Stimulated activated CD4-positive, alpha-beta T cell treated with anti-CD3 and anti-CD28 coated beads, TNF-alpha, amount 100 ng/mL, for 4 hours (primary cell): ENCODE measurements at regions not wholly inside any gene's neighbourhood (a gene's known extent, or its start where the extent isn't known, plus 50 kb on each side); places are given as distances from the start of the nearest gene placed in this dataset.
"Not testable (repeated sequence)": the region's sequence is repeated elsewhere in the genome, so short reads cannot be mapped to it uniquely, and the experiment has no call there.

Source experiments
- DNase-seq, 3 experiments: peaks; one replicate each; pipeline ENCODE4 v3.0.0-alpha.2; 2020; ENCODE audit warnings: low read depth in 3 of 3

DNA sequence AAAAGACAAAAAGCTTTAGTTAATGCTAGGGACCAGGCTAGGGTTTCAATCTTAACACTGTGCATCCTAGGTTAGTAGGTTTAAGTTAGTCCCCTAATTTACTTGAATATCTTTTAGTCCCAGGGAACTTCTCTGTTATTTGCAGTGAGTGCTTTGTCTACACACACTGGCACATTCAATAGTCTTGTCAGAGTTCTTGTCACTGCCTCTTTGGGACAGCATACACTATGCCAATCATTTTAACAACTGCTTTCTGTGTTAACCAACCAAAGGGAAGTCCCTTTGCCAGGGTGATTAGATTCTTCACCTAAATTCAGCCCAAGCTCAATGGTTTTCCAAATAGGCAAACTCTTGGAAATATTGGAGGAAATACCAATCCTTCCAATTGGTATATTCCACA is 221.8 kb upstream of the IGFBP7 start:
- no peak for DNase-seq

DNA sequence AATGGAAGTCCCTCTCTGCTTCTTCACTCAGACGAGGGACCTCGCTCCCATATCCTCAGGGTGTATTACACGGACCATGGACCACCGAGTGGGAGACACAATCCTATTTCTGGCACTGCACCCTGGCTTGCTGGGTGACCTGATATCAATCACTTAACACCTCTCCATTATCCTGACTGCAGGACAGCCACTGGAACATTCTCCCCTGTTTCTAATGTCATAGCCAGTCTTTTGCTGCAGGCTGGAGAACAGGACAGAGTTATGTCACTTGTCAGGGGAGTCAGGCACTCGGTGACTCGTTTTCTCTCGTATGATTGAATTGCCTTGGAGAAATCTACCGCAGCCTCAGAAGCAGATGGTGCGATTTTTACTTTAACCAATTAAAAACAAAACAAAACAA is 219.1 kb upstream of the IGFBP7 start:
- no peak for DNase-seq

DNA sequence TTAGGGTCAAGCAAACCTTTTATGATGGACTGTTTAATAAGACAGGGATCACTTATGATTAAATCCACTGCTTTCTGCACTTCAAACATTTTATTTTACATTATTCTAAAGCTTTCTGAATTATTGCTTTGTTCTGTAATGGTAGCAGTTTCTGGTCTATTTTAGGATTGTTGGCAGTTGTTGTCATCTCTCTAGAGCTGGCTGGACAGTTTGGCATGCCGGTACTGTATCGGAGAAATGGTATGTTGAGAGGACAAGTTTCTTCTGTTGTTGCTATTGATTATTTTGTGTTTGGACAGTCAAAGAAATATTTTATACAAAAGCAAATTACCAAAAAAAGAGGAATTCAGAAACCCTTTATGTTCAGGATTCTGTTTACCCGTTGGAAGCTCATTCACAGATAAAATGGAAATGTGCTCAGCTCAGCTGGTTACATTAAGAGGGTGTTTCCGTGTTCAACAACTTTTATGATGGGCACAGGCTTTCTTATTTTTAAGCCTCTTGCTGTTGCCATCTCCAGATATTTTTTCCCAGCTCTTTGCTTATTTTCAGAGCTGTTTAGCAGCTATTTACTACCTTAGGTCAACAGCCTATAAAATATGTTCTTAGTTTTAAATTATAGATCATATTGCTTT is 214.6 kb upstream of the IGFBP7 start:
- DNase-seq: no peak

DNA sequence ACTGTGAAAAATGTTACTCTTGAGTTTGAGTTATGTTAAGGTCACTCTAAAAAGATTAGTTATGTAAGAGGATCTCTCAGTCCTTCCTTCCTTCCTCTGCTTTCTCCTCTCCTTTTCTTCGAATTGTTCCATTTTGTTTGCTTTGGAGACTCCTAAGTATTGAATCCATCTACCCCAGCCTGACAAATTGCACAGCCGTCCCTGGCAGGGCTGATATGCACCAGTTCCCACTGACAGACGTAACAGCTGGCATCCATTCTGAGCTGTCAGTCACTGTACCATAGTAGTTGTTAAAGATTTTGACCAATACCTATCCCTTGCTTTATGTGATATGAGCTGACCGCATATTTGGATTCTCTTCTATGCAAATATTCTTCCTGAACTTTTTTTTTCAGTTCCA is 210.7 kb upstream of the IGFBP7 start:
- DNase-seq: no peak

DNA sequence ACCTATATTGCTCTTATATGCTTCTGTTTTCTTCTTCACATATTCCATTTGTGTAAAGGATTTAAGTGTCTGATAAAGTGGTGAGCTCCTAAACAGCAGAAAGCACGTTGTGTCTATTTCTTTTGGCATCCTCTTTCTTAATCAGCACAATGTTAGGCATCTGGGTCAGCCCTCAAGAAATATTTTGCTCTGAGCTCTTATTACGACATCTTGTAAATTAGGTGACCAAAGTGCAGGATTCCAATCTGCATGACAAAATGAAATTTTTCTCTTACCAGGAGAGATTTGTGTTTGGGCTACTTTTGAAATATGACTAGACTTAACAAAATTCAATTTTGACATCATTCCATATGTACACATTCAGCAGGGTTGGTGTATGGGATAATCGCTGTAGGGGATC is 210.0 kb upstream of the IGFBP7 start:
- DNase-seq: no peak

DNA sequence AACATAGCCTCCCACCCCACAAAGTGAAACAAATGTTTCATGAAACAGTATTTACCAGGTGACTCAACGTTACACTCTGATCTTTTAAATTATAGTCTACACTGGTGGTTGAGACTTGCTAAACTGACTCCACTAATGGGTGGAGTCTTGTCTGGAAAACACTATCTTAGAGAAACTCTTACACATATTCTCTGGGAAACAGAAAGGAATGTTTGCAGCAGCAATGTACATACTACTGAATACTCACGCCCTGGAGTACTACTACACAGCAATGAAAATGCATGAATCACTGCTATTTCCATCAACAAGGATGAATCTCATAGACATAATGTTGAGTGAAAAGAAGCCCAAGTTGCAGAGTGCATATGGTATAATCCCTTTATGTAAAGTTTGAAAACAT is 208.5 kb upstream of the IGFBP7 start:
- no peak for DNase-seq

DNA sequence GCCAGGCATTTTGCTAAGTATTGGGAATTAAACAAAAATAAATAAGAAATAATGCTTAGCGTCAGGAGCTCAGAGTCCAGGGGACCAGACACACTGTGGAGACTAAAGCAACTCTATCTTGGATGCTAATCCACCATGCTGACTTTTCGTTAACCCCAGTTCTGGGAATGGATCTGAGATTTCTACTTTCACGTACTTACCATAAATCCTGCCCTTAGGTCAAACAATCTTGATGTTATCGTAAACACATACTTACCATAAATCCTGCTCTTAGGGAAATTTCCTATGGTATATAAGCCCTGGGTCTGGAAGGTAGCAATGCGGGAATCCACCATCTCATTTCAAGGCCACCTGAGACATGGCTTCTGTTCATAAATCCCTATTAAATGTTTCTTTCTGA is 204.5 kb upstream of the IGFBP7 start:
- DNase-seq: no peak

DNA sequence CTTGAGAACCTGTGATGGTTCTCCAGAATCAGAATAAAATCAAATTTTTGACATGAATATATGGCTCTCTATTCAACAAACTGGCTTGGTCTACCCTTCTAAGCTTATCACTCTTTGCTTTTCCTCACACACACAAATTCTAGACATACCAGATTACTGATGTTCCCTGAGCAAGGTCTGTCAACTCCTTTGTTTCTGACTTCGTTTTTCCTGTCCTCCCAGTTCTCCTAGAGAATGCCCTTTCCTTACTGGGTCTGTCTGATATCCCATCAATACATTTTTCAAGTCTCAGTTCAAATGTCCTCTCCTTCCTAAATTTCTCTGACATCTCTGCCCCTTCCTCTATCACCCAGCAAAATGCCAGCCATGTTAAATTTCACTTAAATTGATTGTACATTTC is 202.1 kb upstream of the IGFBP7 start:
- no peak for DNase-seq

DNA sequence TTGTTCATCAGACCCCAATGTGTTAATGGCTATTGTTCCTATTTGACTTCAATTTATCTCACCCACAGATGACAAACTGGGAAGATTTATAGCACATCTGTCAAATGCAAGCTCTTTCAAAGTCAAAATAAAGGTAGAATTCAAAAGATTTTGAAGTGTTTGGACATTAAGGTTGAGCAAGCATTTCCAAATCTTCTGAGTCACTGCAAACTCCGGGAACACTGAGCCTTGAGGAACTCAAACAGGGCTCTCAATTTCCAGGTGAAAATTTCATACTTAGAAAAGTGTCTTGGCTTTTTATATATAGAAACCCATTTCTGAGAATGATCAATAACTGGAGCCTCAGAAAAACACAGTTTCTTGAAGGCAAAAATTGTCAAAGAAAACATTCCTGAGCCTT is 199.5 kb upstream of the IGFBP7 start:
- no peak for DNase-seq

DNA sequence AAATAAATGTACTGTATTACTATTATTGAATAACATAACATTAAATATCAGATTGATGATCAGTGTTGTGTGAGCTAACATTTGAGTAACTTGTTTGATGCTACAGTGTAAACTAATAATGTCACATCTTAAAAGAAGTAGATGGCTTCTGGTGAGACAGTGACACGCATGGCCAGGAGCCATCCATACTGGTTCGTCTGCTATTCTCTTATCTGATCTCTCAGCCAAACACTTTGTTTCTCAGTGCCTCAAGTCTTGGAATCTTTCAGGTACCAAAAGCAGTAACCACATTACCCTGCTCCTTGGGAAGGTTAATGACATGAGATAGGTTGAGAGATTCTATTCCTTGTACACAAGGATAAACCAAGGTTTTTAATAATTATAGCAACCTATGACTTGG is 198.1 kb upstream of the IGFBP7 start:
- DNase-seq: no peak

DNA sequence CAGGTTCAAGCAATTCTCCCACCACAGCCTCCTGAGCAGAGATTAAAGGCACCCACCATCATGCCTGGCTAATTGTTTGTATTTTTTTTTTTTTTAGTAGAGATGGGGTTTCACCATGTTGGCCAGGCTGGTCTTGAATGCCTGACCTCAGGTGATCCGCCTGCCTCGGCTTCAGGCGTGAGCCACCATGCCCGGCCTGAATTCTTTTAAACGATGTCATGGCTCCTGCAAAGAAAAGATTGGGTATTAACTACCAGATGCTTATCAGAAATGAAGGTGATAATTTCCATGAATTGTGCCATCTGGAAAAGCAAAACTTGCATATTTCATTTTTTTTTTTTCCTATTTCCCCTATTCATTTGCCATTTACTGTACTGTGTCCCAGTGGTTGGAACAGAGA is 195.7 kb upstream of the IGFBP7 start:
- no peak for DNase-seq

DNA sequence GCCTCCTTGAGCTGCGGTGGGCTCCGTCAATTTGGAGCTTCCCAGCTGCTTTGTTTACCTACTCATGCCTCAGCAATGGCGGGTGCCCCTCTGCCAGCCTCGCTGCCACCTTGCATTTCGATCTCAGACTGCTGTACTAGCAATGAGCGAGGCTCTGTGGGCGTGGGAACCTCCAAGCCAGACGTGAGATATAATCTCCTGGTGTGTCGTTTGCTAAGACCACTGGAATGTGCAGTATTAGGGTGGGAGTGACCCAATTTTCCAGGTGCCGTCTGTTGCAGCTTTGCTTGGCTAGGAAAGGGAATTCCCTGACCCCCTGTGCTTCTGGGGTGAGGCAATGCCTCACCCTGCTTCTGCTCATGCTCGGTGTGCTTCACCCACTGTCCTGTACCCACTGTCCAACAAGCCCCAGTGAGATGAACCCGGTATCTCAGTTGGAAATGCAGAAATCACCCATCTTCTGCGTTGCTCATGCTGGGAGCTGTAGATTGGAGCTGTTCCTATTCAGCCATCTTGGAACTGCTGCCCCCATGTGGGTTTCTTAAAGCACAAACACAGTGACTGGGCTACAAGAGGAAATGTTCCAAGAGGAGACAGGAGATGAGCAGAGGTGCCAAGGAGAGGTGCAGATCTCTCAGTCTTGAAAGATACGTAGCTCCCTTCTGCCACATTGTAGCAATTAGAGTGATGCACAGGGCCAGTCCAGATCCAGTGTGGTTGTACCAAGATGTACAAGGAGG is 193.0 kb upstream of the IGFBP7 start:
- DNase-seq: no peak

DNA sequence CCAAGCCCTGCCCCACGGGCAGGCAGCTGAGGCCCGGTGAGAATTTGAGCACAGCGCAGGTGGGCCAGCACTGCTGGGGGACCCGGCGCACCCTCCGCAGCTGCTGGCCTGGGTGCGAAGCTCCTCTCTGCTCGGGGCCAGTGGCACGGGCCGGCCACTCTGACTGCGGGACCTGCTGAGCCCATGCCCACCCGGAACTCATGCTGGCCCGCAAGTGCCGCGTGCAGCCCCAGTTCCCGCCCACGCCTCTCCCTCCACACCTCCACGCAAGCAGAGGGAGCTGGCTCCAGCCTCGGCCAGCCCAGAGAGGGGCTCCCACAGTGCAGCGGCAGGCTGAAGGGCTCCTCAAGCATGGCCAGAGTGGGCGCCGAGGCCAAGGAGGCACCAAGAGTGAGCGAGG is 190.1 kb upstream of the IGFBP7 start:
- not testable (repeated sequence) for DNase-seq

DNA sequence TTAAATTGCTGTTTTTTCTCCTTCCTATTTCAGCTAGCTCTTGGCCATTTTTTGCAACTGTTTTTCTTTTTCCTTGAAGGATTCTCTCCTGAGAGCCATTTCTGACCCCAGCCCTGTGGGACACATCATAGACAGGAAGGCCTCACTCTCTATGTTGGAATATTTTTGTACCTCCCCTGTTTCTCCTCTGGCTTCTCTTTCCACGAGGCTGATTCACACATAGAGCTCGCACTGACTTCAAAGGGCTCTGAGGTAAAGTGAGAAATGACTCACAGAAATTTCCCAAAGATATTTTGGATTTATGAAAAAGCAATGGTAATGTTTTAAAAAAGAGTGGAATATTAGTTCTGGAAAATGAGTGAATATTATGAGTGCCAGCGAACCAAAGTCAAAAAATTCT is 181.7 kb upstream of the IGFBP7 start:
- no peak for DNase-seq

DNA sequence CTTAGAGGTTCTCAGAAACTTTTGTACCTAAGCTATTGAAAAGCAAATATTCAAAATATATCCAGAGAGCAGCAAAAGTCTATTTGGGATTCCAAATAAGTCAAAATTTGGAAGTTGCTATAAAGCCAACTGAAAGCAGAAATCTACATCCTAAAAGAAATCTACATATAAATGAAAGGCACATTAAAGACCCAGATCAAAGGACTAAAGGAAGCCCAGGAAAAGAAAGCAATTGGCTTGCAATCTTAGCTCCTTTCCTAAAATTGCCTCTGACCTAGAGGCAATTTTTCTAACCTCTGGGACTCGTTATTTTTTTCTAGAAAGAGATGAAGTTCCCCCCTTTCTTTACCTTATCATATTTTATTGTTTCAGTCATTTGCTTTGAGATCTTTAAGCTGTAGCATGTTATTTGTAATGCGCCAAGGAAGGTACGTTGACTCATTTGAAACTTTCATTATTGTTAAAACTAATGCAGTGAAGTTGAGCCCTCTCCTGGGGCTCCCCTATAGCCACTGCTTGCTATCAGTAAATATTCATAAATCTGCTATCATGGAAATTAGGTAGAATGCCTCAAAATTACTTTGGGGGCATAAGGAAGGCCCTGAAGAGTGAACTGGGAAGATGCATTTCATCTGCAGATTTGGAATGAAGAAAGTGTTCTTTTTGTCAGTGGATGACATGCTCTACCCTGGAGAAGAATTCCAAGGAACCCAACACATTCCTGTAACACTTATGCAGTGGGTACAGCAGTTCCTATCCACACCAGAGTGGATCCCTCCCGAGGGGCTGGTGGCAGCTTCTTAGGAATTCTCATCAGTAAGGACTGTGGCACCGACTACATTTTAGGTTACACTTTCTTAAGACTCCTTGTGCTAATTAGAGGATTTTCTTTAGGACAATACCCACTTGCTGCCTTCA is 177.8 kb upstream of the IGFBP7 start:
- no peak for DNase-seq

DNA sequence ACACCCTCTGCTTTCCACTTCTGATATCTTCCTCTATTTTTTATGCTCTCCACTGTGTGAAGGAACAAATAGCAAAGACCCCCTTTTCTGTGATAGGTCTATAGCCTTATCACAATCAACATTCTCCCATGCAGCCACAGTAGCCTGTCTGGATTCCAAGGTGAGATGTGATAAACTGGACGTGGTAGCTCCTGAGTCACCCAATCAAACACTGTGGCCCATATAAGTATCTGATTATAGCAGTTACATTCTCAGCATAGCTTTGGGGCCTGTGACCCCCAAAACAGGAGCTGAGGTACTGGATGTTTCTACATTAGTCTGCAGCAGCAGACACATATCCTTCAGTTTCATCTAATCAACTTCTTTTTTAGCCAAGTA is 172.7 kb upstream of the IGFBP7 start:
- no peak for DNase-seq

DNA sequence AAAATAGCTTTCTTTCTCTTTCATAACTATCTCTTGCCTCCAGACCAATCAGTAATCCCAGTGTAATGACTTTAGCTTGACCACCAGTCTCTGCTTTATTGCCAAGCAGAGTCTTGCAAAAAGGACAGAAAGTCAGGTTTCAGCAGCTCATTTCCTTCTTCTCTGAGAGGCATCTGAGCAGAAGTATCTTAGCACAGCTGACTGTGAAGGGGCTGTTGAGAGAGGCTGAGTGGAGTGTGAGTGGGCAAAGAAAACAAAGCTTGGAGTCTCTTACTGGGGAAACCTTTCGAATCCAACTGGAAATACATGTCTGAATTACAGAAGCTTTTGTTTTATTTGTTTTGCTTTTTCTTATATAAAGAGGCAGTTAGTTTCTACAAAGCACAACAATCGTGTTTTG is 170.3 kb upstream of the IGFBP7 start:
- DNase-seq: no peak

DNA sequence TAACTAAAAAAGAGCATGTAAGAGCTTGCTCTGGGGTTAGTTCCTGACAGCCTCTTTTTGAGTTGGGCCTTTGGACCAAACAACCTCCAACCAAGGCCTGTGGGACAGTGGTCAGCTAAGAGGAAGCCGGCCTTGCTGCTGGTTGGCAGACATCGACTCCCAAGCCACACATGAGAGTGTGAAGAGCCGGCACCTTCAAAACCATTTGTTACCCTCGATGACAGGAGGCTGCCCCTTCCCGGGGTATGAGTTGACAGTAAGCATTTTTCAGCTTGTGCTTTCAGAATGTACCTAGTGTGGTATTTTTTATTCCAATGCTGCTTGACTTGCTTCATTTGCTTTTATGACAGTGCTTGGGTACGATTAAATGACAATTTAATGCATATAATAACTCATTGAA is 168.6 kb upstream of the IGFBP7 start:
- no peak for DNase-seq

DNA sequence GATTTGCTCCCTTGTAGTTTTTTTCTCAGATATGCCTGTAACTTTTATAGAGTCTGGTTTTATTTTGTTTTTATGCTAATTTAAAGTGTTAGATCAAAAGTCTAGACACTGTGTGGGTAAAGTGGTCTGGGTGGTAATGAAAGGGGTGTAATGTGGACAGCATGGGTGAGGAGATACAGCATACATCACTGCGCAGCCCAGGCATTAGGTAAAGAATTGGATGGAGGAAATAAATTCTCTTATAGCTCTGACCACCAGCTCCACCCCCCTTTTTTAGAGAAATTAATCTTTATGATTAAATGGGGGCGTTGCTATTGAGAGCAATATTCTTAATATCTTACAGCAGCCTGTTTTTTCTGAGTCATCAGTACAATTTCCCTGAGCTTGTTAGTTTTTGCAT is 163.9 kb upstream of the IGFBP7 start:
- no peak for DNase-seq

DNA sequence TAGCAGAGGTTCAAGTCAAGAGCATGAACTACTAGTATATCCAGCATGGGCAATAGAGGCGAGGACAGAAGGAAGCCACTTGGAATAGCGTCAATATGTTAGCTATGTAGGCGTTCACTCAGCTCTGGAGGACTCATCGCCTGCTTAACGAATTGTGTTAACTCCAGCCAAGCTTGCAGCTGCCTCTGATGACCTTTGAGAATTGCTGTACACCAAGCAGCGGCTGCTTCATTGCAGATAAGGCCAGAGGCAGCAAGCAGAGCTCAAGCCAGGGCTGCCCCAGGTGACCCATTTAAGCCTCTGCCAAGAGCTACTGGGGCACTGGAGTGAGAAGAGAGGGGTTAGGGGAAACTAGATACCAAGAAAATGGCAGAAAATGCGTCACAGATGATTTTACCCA is 160.2 kb upstream of the IGFBP7 start:
- no peak for DNase-seq

DNA sequence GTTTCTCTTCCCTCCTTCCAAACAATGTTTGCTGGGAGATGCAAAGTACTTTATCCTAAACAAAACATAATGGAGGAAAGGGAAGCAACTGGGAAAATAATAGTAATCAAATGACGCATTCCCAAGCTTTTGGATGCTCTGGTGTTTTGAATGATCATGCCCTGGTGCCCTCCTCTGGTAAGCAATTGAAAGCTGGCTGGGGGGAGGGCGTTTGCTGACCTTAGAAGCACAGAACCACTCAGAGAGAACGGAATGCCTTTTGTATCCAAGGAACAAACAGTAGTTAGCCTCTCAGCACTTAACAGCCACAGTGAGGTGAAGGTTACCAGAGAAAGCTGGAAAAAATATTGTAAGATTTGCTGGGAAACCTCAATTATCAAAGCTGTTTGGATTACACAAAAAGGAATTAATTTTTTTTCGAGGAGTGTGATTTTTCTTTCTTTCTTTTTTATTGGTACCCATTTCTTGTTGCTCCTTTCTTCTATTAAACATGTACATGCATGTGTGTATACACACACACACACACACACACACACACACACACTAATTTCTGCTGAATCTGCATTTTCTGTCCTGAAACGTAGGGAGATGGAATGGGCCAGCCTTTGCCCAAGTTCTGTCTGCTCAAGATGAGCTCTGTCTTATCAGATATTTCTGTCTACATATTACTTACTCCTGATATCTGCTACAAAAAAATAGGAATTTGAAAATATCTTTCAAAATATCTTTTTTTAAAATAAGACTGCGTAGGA is 155.8 kb upstream of the IGFBP7 start:
- DNase-seq: no peak

DNA sequence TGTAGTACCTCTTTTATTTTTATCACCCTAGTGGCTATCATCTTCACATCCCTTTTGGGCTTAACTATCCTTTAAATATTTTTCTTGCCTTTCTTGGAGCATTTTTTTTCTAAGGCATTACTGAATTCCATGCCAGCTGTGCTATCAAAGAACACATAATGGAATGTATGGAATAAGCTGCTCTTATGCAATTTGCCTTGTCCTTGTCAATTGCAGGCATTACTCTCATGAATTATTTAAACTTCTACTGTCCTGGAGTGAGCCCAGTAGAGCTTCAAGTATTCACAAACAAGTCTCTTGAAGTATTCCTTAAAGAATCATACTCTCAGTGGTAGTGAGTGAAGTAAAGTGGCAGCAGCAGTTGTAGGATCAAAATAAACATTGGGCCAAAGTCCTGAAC is 144.6 kb upstream of the IGFBP7 start:
- no peak for DNase-seq
